Gastroesophageal sphincter (tissue), 4 donors: ENCODE measurements at regions not wholly inside any gene's neighbourhood (a gene's known extent, or its start where the extent isn't known, plus 50 kb on each side); places are given as distances from the start of the nearest gene placed in this dataset.

Experiments used
- ATAC-seq: fragments of 150-250 bp; one replicate; pipeline ENCODE4 v1.9.1; 2016; ENCODE audit warnings: mild to moderate bottlenecking, moderate library complexity
- H3K27ac ChIP-seq, 4 donors: fragments of 200-600 bp; sonication (generic) in 3 of 4; 1 replicate in 3 of 4; 2 replicates in 1 of 4; pipeline ENCODE4 v1.5.1; 2016 to 2019
- H3K27me3 ChIP-seq: fragments of 200-600 bp; sonication (generic); one replicate; pipeline ENCODE4 v1.5.1; 2019
- H3K36me3 ChIP-seq, 2 donors: fragments of 200-600 bp; sonication (generic); one replicate each; pipeline ENCODE4 v1.5.1; 2019; ENCODE audit warnings: control low read depth in 1 of 2
- H3K4me1 ChIP-seq, 3 donors: fragments of 200-600 bp; sonication (generic); 1 replicate in 2 of 3; 2 replicates in 1 of 3; pipeline ENCODE4 v1.5.1; 2016 to 2019; ENCODE audit warnings: control low read depth in 2 of 3
- H3K4me3 ChIP-seq, 2 donors: fragments of 200-600 bp; sonication (generic); one replicate each; pipeline ENCODE4 v1.5.1; 2019; ENCODE audit warnings: mild to moderate bottlenecking in 1 of 2, moderate library complexity in 1 of 2
- H3K9me3 ChIP-seq, 3 donors: fragments of 200-600 bp; sonication (generic); one replicate each; pipeline ENCODE4 v1.5.1; 2017 to 2019; ENCODE audit warnings: control low read depth in 2 of 3
- EP300 ChIP-seq: sonication (generic); formaldehyde crosslinking; IDR thresholded peaks from one replicate; pipeline ENCODE4 v1.6.1; 2017; ENCODE audit warnings: antibody characterized with exemption, mild to moderate bottlenecking
- POLR2A ChIP-seq, 2 donors: fragments of 450-650 bp; IDR thresholded peaks; one replicate each; pipeline ENCODE4 v1.6.1; 2017; ENCODE audit warnings: antibody characterized with exemption in 2 of 2, mild to moderate bottlenecking in 2 of 2, moderate library complexity in 1 of 2
- POLR2AphosphoS5 ChIP-seq: sonication (generic); formaldehyde crosslinking; IDR thresholded peaks from one replicate; pipeline ENCODE4 v1.6.1; 2017; ENCODE audit warnings: antibody characterized with exemption
- WGBS, 2 donors: methylation state at CpG; one replicate each; pipeline ENCODE4 v1.1.5; 2018; ENCODE audit warnings: low coverage in 1 of 2; 5-methylcytosine and 5-hydroxymethylcytosine counted together
- TF ChIP-seq, protein P1 (sequence below), 4 experiments: fragments of 200-600 bp in 2 of 4; fragments of 450-650 bp in 2 of 4; sonication (generic) in 1 of 4; IDR thresholded peaks; one replicate each; pipeline ENCODE4 v1.5.1; 2017 to 2019; ENCODE audit warnings: antibody characterized with exemption in 4 of 4, mild to moderate bottlenecking in 2 of 4, moderate library complexity in 2 of 4

DNA sequence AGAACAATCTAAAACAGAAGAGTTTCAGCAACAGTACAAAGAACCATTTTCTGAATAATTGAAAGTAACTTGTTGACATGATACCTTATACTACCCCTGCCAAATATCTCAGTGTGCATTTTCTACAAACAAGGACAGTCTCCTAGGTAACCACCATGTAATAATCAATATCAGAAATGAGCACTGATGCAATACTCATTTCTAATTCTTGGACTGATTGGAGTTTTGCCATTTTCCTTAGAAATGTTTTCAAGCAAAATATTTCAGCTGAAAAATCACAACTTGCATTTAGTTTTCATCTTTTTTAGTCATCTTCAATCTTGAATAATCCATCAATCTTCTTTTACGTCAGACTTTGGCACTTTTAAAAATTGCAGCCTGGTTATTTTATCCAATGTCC is 420.2 kb downstream of the CDC14C start:
- TF ChIP-seq, protein P1, sequence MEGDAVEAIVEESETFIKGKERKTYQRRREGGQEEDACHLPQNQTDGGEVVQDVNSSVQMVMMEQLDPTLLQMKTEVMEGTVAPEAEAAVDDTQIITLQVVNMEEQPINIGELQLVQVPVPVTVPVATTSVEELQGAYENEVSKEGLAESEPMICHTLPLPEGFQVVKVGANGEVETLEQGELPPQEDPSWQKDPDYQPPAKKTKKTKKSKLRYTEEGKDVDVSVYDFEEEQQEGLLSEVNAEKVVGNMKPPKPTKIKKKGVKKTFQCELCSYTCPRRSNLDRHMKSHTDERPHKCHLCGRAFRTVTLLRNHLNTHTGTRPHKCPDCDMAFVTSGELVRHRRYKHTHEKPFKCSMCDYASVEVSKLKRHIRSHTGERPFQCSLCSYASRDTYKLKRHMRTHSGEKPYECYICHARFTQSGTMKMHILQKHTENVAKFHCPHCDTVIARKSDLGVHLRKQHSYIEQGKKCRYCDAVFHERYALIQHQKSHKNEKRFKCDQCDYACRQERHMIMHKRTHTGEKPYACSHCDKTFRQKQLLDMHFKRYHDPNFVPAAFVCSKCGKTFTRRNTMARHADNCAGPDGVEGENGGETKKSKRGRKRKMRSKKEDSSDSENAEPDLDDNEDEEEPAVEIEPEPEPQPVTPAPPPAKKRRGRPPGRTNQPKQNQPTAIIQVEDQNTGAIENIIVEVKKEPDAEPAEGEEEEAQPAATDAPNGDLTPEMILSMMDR (IDR thresholded peaks at IDR 0.05): no peak
- TF ChIP-seq POLR2AphosphoS5 (no peak), EP300 (no peak), POLR2A (IDR thresholded peaks at IDR 0.05) (no peak)

DNA sequence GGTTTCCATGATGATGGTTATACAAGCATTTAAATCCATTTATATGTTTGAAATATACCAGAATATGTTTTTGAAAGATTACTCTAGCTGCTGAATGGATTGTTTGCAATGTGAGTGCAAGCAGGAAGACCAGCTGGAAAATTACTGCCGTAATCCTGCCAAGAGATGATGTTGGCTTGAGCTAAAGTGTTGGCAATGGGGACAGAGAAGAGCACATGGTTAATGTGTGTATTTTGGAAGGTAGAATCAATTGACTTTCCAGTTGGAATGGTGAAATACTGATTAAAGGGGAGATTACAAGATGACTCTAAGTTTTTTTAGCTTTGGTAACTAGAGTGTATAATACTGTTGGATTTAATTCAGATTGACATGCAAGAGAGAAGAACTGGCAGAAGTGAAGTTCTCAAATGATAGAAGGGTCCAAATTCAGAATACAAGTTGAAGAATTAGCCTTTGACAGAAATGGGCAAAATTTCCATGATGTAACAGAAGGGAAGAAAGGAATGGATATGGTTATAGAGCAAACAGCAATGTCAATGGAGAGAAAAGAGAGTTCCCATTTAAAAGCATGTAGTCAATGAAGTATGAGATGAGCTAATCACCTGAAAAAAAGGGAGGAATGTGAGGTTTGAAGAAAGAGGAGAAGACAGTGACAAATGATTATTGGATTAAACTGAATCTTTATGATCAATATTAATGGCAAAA is 422.0 kb downstream of the CDC14C start:
- H3K27ac ChIP-seq: no peak overlapping the region
- no peaks in the 10 kb centered on the region for H3K4me1 ChIP-seq
- no peaks in the 10 kb centered on the region for H3K27me3 ChIP-seq
- WGBS, 2 donors: 19 to 50% methylated on average over 1 of the region's 1 CpG
- no peaks in the 10 kb centered on the region for H3K9me3 ChIP-seq
- TF ChIP-seq POLR2AphosphoS5 (no peak), POLR2A (IDR thresholded peaks at IDR 0.05) (no peak), EP300 (no peak)
- TF ChIP-seq, protein P1 (IDR thresholded peaks at IDR 0.05): no peak
- ATAC-seq: peak; percentile 41
- H3K36me3 ChIP-seq: no peaks in the 10 kb centered on the region
- no peak overlapping the region for H3K4me3 ChIP-seq

More for the DNA sequence above, 420.2 kb downstream of the CDC14C start:
- H3K27me3 ChIP-seq: no peaks in the 10 kb centered on the region
- no peak overlapping the region for H3K4me3 ChIP-seq
- no peak overlapping the region for H3K27ac ChIP-seq
- WGBS, 2 donors: 78 to 81% methylated on average over 1 of the region's 1 CpG
- H3K9me3 ChIP-seq: no peaks in the 10 kb centered on the region
- no peaks in the 10 kb centered on the region for H3K4me1 ChIP-seq
- H3K36me3 ChIP-seq: no peaks in the 10 kb centered on the region
- ATAC-seq: no peak

- no peak for ATAC-seq
- Histone ChIP-seq H3K4me3 (no peak overlapping the region), H3K27ac (no peak overlapping the region), H3K27me3 (no peaks in the 10 kb centered on the region), H3K9me3 (no peaks in the 10 kb centered on the region), H3K4me1 (no peaks in the 10 kb centered on the region), H3K36me3 (no peaks in the 10 kb centered on the region)
- 38 to 47% methylated on average over 2 of the region's 2 CpGs for WGBS, 2 donors
- TF ChIP-seq EP300 (no peak), POLR2AphosphoS5 (no peak), POLR2A (IDR thresholded peaks at IDR 0.05) (no peak)
- TF ChIP-seq, protein P1 (IDR thresholded peaks at IDR 0.05): no peak
Measured at GRCh38 chr7:49367072-49367471, 406.4 kb upstream of the VWC2 start.

DNA sequence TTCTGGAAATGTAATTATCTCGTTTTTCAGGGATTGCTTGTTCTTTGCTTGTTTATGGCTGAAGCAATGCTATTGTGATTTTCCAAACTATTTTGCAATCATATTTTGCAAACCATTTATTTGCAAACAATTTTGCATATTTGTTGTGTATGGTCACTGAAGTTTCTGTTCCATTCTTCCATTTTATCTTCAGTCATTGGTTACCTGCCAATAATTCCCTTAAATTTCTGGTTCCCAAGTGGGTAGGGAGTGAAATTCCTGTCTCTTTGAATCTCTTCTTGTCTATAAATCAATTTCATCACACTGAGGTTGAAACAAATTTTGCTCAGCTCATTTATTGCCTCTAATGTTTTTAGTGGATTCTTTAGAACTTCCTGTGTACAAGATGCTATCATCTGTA is 401.7 kb upstream of the VWC2 start:
- Histone ChIP-seq H3K9me3 (peaks cover 0 to 2% (median 0%) of the 10 kb centered on the region in 3 donors), H3K4me3 (no peak overlapping the region), H3K4me1 (no peaks in the 10 kb centered on the region), H3K27me3 (no peaks in the 10 kb centered on the region), H3K27ac (no peak overlapping the region), H3K36me3 (no peaks in the 10 kb centered on the region)
- no peak for ATAC-seq
- 36 to 67% methylated on average over 1 of the region's 1 CpG for WGBS, 2 donors
- TF ChIP-seq POLR2A (IDR thresholded peaks at IDR 0.05) (no peak), EP300 (no peak), POLR2AphosphoS5 (no peak)
- TF ChIP-seq, protein P1 (IDR thresholded peaks at IDR 0.05): no peak

GRCh38 chr7:49376817-49377375 is 396.5 kb upstream of the VWC2 start:
- Histone ChIP-seq H3K36me3 (no peaks in the 10 kb centered on the region), H3K27ac (no peak overlapping the region), H3K27me3 (no peaks in the 10 kb centered on the region), H3K4me1 (no peaks in the 10 kb centered on the region), H3K4me3 (no peak overlapping the region), H3K9me3 (peaks cover 0 to 19% (median 0%) of the 10 kb centered on the region in 3 donors)
- TF ChIP-seq POLR2AphosphoS5 (no peak), POLR2A (IDR thresholded peaks at IDR 0.05) (no peak), EP300 (no peak)
- TF ChIP-seq, protein P1 (IDR thresholded peaks at IDR 0.05): no peak
- no peak for ATAC-seq
- WGBS, 2 donors: 38% methylated on average over 1 of the region's 2 CpGs; no CpG with 5 or more reads in 1 of the 2 donors
